ENCODE measurements at regions not wholly inside any gene's neighbourhood (a gene's known extent, or its start where the extent isn't known, plus 50 kb on each side); places are given as distances from the start of the nearest gene placed in this dataset.
"Not testable (repeated sequence)": the region's sequence is repeated elsewhere in the genome, so short reads cannot be mapped to it uniquely, and the experiment has no call there.

DNA sequence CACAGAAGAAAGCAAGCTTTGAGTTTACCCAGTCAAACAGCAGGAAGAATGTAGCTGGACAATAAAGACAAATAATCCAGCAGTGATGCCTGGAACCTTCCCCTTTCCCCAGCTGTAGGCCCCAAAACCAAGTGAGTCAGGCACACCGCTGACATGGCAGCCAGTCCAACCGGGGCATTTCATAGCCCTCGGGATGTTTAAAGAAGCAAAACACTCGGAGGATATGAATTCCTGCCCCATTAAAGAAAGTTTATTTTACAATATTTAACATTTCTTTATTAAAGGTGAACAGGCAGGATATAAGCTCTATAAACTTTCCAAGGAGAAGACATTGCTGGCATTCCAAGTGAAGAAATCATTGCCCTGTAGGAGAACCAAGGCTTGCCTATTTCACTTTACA, 507.6 kb upstream of the TNP1 start:
- DNase-seq (ENCODE audit: low read depth), result no peak

- DNase-seq (ENCODE audit: low read depth), result no peak
These were observed 507.1 kb upstream of the TNP1 start for GRCh38 chr2:217366966-217367365.

DNA sequence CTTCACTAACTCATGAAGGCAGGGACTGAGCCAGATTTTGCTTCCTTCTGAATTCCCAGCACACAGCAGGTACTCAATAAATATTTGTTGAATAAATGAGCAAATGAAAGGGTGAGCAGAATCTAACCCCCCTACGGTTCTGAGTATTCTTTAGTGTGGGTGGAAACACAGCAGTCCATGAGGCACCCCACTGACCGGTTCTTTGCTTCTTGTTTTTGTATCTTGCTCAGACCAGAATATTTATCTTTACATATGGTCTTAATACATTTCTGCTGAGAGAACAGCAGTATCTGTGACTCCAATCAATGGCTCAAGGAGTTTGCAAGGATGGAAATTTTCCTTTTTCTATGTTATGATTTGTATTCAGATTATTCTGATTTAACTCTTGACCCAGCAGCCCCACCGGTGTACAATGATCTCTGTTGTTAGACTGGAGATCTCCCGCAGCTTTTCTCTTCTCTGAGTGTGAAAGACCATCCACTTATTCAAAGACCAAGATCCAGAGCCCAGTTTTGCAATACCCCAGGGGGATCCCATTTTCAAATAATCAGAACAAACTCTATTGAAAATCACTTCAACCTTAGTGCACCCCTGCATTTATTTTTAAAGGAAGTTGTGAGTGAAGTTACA, 506.5 kb upstream of the TNP1 start:
- no peak for DNase-seq (ENCODE audit: low read depth)

DNA sequence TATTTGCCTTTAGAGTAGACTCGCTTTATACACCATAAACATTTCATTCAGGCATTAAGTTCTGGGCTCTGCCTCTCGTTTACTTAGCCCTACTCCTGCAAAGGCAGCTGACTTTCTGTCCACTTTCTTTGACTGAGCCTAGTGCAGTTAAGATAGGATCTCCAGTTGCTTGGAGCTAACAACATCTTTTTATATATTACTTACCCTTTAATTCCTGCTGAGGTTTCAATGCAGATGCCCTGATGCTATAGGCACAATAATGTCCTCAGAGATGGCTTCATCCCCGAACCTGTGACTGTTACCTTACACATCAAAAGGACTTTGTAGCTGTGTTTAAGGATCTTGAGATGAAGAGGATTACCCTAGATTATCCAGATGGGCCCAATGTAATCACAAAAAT, 505.8 kb upstream of the TNP1 start:
- no peak for DNase-seq (ENCODE audit: low read depth)

DNA sequence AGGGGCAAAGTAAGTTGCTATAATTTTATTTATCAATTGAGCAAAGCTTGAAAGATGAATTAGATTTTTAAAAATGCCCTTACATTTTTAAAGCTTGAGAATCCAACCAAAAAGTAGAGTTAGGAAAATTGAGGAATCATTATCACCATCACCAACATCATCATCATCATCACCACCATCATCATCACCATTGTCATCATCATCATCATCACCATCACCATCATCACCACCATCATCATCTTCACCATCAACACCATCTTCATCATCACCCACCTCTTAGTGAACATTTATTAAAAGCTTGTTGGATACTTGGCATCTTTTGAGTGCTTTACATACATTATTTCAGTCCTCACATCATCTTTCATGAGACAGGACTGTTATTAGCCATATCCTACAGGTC, 504.4 kb upstream of the TNP1 start:
- no peak for DNase-seq (ENCODE audit: low read depth)

- DNase-seq (ENCODE audit: low read depth), result no peak
These were observed 503.6 kb upstream of the TNP1 start for GRCh38 chr2:217363470-217363869.

DNA sequence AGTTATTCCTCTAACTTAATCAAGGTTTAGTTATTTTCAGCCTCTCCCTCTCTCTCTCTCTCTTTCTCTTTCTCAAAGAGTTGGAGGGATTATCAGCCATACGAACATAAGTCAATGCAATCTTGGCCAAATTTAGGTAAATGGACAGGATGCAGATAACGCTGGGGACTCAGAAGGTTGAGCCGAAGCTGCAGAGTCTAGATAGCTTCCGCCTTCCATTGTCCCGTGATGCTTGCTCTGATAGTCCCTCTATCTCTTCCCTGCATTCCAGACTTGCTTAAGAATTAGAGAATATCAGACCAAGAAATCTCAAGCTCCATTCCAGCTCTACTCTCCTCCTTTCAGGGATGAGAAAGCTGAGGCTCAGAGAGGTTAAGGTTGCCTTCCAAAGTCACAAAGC, 502.8 kb upstream of the TNP1 start:
- DNase-seq (ENCODE audit: low read depth), result no peak

GRCh38 chr2:217362286-217362685, 502.4 kb upstream of the TNP1 start:
- no peak for DNase-seq (ENCODE audit: low read depth)

- DNase-seq (ENCODE audit: low read depth), result no peak
These were observed 501.6 kb upstream of the TNP1 start for GRCh38 chr2:217361483-217361880.

GRCh38 chr2:217360781-217361482, 501.1 kb upstream of the TNP1 start:
- DNase-seq (ENCODE audit: low read depth), result no peak

- no peak for DNase-seq (ENCODE audit: low read depth)
These were observed 500.2 kb upstream of the TNP1 start for GRCh38 chr2:217360111-217360510.

DNA sequence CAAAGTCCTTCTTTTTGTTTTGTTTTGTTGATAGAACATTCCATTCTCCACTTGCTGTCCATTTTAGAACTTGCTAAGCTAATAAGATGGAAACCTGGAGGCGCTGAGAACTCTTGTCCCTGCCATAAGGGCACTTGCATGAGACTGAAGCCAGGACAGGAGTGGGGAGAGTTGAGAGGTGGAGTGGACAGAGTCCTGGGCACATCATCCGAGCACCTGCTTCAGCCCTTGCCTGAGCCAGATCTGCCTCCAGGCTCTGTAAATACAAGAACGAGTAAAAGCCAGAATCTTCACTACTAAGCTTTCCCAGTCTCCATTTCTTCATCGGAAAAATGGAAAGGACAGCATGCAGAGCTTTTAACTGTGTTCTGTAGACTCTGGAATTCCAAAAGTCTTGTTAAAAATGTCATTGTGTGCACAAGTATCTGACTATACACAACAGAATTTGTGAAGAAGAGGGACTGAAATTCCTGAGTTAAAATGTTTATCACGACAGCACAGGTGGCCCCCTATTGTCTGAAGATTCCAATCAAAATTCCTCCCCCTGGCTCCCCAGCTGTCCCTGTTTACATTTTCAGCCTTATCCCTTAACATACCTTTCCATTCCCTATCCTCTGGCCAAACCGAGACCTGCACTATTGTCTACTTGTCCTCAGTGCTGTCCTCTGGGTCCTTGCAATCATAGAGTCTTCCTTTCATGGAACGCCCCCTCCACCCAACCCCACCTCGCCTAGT, 498.2 kb upstream of the TNP1 start:
- DNase-seq (ENCODE audit: low read depth), result no peak

DNA sequence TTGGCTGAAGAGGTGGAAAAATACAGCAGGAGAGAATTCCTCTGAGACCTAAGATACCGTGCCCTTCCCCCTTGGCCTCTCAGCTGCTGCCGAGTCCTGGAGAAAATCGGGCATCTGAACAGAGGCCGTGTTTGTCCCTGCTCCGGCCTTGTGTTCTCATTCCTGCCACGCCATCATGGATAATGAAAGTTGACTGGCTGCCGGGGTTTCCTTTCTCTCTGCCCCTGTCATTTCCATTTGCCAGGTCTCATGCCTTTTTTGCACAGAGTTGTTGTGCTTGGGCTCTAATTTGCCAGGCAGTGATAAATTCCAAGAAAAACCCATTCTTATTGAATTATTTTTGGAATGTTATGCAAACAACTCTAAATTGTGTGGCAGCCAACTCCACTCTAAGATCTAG, 496.9 kb upstream of the TNP1 start:
- no peak for DNase-seq (ENCODE audit: low read depth)

GRCh38 chr2:217356142-217356541, 496.3 kb upstream of the TNP1 start:
- DNase-seq (ENCODE audit: low read depth), result no peak

- DNase-seq (ENCODE audit: low read depth), result no peak
These were observed 493.7 kb upstream of the TNP1 start for GRCh38 chr2:217353591-217353990.

DNA sequence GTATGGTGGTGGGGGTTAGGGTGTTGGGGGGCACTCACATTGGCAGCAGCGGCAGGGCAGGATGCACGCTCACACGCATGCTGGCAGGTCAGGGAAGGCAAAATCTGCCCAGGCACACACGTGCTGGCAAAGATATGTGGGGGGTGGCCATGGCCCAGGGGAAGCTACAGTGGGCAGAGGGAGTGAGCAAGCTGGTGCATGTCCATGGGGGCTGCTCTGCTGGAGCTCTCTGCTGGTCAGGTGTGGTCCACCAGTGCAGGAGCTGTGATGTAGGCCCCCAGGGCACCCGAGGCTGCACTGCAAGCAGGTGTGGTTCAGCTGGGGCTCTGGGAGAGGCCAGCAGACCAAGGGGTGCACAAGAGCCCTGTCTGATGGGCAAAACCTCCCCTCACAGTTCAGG, 491.5 kb upstream of the TNP1 start:
- no peak for DNase-seq (ENCODE audit: low read depth)

DNA sequence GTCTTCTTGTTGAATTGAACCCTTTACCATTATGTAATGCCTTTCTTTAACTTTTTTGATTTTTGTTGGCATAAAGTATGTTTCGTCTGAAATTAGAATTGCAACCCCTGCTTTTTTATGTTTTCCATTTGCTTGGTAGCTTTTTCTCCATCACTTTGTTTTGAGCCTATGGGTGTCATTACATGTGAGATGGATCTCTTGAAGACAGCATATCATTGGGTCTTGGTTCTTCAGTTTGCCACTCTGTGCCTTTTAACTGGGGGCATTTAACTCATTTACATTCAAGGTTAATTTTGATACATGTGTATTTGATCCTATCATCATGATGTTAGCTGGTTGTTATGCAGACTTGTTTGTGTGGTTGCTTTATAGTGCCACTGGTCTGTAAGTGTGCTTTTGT, 489.4 kb upstream of the TNP1 start:
- DNase-seq (ENCODE audit: low read depth), result no peak

GRCh38 chr2:217347630-217348029, 487.8 kb upstream of the TNP1 start:
- DNase-seq (ENCODE audit: low read depth), result not testable (repeated sequence)

- not testable (repeated sequence) for DNase-seq (ENCODE audit: low read depth)
These were observed 486.2 kb upstream of the TNP1 start for GRCh38 chr2:217346043-217346442.

GRCh38 chr2:217340899-217341298, 481.0 kb upstream of the TNP1 start:
- no peak for DNase-seq (ENCODE audit: low read depth)

GRCh38 chr2:217340176-217340575, 480.3 kb upstream of the TNP1 start:
- no peak for DNase-seq (ENCODE audit: low read depth)

DNA sequence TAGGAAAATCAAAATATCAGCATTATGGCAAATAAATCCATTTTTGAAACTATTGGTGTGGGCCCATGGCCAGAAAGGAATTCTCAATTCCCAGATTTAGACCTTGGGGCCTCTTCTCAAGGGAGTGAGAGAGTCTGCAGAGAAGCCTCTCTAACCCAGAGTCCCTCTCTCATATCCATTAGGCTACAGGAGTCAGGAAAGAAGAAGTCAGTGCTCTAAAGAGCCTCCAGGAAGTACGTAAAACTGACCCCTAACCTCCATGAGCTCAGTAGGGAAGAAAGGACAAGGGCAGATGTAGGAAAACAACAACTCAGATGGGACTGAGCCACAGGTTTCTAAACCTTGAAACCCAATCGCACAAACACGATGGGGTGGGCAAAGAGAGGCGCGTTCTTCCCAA, 479.9 kb upstream of the TNP1 start:
- DNase-seq (ENCODE audit: low read depth), result no peak

GRCh38 chr2:217338306-217338916, 478.5 kb upstream of the TNP1 start:
- no peak for DNase-seq (ENCODE audit: low read depth)

All from stimulated activated CD8-positive, alpha-beta memory T cell treated with anti-CD3 and anti-CD28 coated beads, Interleukin-4, amount 100 ng/mL, for 24 hours (primary cell).